MM.1S (cell line): ENCODE measurements at regions not wholly inside any gene's neighbourhood (a gene's known extent, or its start where the extent isn't known, plus 50 kb on each side); places are given as distances from the start of the nearest gene placed in this dataset.

Experiments
- DNase-seq: peaks from one replicate; pipeline ENCODE4 v3.0.0-alpha.2; 2015
- H2AFZ ChIP-seq: fragments of 300-600 bp; sonication (generic); 2 replicates; pipeline ENCODE4 v1.6.0; 2016; ENCODE audit warnings: antibody characterized with exemption, low read length
- H3F3A ChIP-seq: fragments of 300-600 bp; sonication (generic); 2 replicates; pipeline ENCODE4 v1.6.1; 2016; ENCODE audit warnings: mild to moderate bottlenecking, antibody characterized with exemption, low read length, moderate library complexity, mixed read lengths; ENCODE audit not compliant: insufficient read depth
- H3K27ac ChIP-seq: fragments of 300-600 bp; sonication (generic); 2 replicates; pipeline ENCODE4 v1.5.1; 2016; ENCODE audit warnings: mild to moderate bottlenecking, low read length
- H3K27me3 ChIP-seq: fragments of 300-600 bp; sonication (generic); replicated peaks from 2 replicates; pipeline ENCODE4 v1.6.0; 2016; ENCODE audit warnings: low read length; ENCODE audit not compliant: insufficient read depth
- H3K36me3 ChIP-seq: fragments of 300-600 bp; sonication (generic); replicated peaks from 2 replicates; pipeline ENCODE4 v1.6.1; 2016; ENCODE audit warnings: mild to moderate bottlenecking, low read length, mixed read lengths; ENCODE audit not compliant: insufficient read depth
- H3K4me1 ChIP-seq: fragments of 300-600 bp; sonication (generic); 2 replicates; pipeline ENCODE4 v1.6.1; 2016; ENCODE audit warnings: low read length, mixed read lengths
- H3K4me2 ChIP-seq: fragments of 300-600 bp; sonication (generic); 2 replicates; pipeline ENCODE4 v1.6.0; 2016; ENCODE audit warnings: low read depth, low read length
- H3K4me3 ChIP-seq: fragments of 300-600 bp; sonication (generic); 2 replicates; pipeline ENCODE4 v1.5.1; 2016; ENCODE audit warnings: low read length, mixed read lengths
- H3K79me2 ChIP-seq: fragments of 300-600 bp; sonication (generic); 2 replicates; pipeline ENCODE4 v1.6.1; 2016; ENCODE audit warnings: mixed run types, low read length, mixed read lengths
- H3K9ac ChIP-seq: fragments of 300-600 bp; sonication (generic); 2 replicates; pipeline ENCODE4 v1.6.1; 2016; ENCODE audit warnings: low read length, mixed read lengths
- H3K9me2 ChIP-seq: fragments of 300-600 bp; sonication (generic); replicated peaks from 2 replicates; pipeline ENCODE4 v1.6.1; 2016; ENCODE audit warnings: mild to moderate bottlenecking, low read length, mixed read lengths; ENCODE audit not compliant: insufficient read depth
- H3K9me3 ChIP-seq: fragments of 300-600 bp; sonication (generic); replicated peaks from 2 replicates; pipeline ENCODE4 v1.6.1; 2016; ENCODE audit warnings: mild to moderate bottlenecking, low read length, mixed read lengths; ENCODE audit not compliant: insufficient read depth
- H4K20me1 ChIP-seq: fragments of 300-600 bp; sonication (generic); 2 replicates; pipeline ENCODE4 v1.6.1; 2016; ENCODE audit warnings: mild to moderate bottlenecking, low read length, moderate library complexity, mixed read lengths; ENCODE audit not compliant: insufficient read depth
- EZH2 ChIP-seq: fragments of 300-600 bp; sonication (generic); optimal IDR thresholded peaks from 2 replicates; pipeline ENCODE3; 2017; ENCODE audit warnings: low read depth, mild to moderate bottlenecking, antibody characterized with exemption, low read length, mixed read lengths
- EZH2phosphoT487 ChIP-seq: fragments of 300-600 bp; sonication (generic); IDR thresholded peaks from 2 replicates; pipeline ENCODE4 v1.6.1; 2018; ENCODE audit warnings: antibody characterized with exemption, low read length
- TF ChIP-seq, protein P1 (sequence below): fragments of 300-600 bp; sonication (generic); IDR thresholded peaks from 2 replicates; pipeline ENCODE4 v1.5.1; 2016; ENCODE audit warnings: antibody characterized with exemption, low read length, mixed read lengths

DNA sequence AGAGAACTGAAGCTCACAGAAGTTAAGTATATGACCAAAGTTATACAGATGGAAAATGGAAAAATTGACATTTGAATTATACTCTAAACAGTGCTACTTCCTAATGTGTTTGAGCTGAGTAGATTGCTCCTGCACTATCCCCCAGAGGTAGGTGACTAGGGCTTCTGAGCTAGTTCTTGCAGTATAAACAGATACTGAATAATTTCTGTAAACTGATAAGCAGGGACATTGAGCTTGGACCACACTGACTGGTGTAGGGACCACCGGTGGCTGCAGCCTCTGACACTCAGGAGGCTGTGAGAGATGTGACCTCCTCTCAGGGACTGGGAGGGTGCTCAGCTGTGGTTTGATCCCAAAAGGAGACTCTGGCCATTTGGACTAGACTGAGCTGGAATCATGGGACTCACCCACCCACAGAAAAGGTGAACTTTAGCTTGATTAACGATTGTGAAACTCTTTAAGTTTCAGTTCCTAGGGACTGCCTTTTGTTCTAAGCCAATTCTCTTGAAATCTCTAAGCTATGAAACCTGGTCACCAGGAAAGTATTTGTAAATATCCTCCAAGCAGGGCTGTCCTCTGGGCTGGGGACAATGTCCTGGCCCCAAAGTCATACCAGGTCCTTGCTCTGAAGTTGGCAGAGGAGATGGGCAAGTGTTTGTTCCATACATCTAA, 291.5 kb downstream of the SEC61B start:
- H3K4me3 ChIP-seq: no peak overlapping the region

GRCh38 chr9:99515093-99515492, 293.0 kb downstream of the SEC61B start:
- no peaks in the 10 kb centered on the region for H3K79me2 ChIP-seq
- H2AFZ ChIP-seq: no peak overlapping the region
- H3K4me2 ChIP-seq: no peak overlapping the region
- no peak overlapping the region for H3K9ac ChIP-seq
- no peaks in the 10 kb centered on the region for H3K9me2 ChIP-seq
- H3K4me1 ChIP-seq: peaks cover 18% of the 10 kb centered on the region
- DNase-seq: no peak
- no peaks in the 10 kb centered on the region for H4K20me1 ChIP-seq
- no peaks in the 10 kb centered on the region; the same call in 1 of the 2 replicates for H3F3A ChIP-seq
- H3K9me3 ChIP-seq: no peaks in the 10 kb centered on the region
- no peaks in the 10 kb centered on the region for H3K27me3 ChIP-seq
- H3K4me3 ChIP-seq: no peak overlapping the region
- TF ChIP-seq EZH2 (no peak), EZH2phosphoT487 (no peak)
- TF ChIP-seq, protein P1, sequence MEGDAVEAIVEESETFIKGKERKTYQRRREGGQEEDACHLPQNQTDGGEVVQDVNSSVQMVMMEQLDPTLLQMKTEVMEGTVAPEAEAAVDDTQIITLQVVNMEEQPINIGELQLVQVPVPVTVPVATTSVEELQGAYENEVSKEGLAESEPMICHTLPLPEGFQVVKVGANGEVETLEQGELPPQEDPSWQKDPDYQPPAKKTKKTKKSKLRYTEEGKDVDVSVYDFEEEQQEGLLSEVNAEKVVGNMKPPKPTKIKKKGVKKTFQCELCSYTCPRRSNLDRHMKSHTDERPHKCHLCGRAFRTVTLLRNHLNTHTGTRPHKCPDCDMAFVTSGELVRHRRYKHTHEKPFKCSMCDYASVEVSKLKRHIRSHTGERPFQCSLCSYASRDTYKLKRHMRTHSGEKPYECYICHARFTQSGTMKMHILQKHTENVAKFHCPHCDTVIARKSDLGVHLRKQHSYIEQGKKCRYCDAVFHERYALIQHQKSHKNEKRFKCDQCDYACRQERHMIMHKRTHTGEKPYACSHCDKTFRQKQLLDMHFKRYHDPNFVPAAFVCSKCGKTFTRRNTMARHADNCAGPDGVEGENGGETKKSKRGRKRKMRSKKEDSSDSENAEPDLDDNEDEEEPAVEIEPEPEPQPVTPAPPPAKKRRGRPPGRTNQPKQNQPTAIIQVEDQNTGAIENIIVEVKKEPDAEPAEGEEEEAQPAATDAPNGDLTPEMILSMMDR: no peak
- H3K36me3 ChIP-seq: no peaks in the 10 kb centered on the region
- H3K27ac ChIP-seq: no peak overlapping the region

More for the DNA sequence above, 291.5 kb downstream of the SEC61B start:
- Histone ChIP-seq H3F3A (no peaks in the 10 kb centered on the region; the same call in 1 of the 2 replicates), H3K27me3 (no peaks in the 10 kb centered on the region), H3K36me3 (no peaks in the 10 kb centered on the region), H3K4me2 (peak overlapping the region; percentile 29), H2AFZ (no peak overlapping the region), H3K9ac (no peak overlapping the region), H4K20me1 (no peaks in the 10 kb centered on the region), H3K4me1 (peaks cover 18% of the 10 kb centered on the region), H3K27ac (peak overlapping the region; percentile 23; the same call in 1 of the 2 replicates), H3K9me3 (no peaks in the 10 kb centered on the region), H3K79me2 (no peaks in the 10 kb centered on the region), H3K9me2 (no peaks in the 10 kb centered on the region)
- peak; percentile 68 for DNase-seq
- TF ChIP-seq, protein P1: no peak
- TF ChIP-seq EZH2: no peak
- TF ChIP-seq EZH2phosphoT487: no peak

DNA sequence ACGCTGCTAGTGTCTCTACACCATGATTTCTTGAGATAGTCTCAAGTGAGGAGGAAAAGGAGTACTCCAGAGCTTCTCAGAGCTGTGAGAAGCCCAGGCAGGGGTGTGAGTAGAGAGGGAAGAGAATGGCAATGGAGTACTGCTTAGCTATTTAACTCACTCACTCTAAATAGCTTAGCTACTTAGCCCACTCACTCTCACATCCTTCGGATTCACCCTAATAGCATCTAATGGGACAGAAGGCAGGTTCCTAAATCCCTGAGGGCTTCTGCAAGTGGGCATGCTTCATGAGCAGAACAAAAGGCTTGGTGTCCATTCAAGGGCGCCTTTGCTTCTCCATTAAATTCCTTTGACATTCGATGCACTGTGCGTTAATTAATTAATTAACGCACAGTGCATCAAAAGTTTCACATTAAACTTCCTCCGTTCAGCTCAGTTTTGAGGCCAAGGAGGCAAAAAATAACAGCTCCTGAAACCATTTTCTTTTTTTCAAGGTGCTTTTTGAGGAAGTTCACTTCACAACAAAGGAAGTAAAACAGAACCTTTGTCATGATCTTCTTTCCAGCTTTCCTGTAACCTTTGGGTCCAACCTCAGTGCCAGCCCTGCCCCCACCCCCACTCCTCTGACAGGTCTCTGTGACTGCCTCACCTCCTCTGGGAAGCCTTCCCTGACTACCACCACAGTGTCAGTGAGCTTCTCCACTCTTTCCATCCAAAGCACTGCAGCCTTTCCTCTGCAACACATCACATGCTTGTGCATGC, 294.0 kb downstream of the SEC61B start:
- Histone ChIP-seq H3K79me2 (no peaks in the 10 kb centered on the region), H3K4me2 (no peak overlapping the region), H3K36me3 (no peaks in the 10 kb centered on the region), H4K20me1 (no peaks in the 10 kb centered on the region), H3K9me2 (no peaks in the 10 kb centered on the region), H3K4me3 (no peak overlapping the region), H3K27ac (no peak overlapping the region), H3K4me1 (peaks cover 18% of the 10 kb centered on the region), H3K9me3 (no peaks in the 10 kb centered on the region), H3F3A (no peaks in the 10 kb centered on the region; the same call in 1 of the 2 replicates), H3K27me3 (no peaks in the 10 kb centered on the region), H3K9ac (no peak overlapping the region), H2AFZ (no peak overlapping the region)
- TF ChIP-seq EZH2: no peak
- no peak for TF ChIP-seq EZH2phosphoT487
- TF ChIP-seq, protein P1: no peak
- no peak for DNase-seq
